ENCODE measurements at regions not wholly inside any gene's neighbourhood (a gene's known extent, or its start where the extent isn't known, plus 50 kb on each side); places are given as distances from the start of the nearest gene placed in this dataset.

GRCh38 chr2:181114021-181114420, 133.6 kb downstream of the UBE2E3 start:
- DNase-seq = no peak

GRCh38 chr2:181116261-181116660, 135.9 kb downstream of the UBE2E3 start:
- no peak for DNase-seq

- peak in 2 of 56 donors; percentile 1 to 3 for DNase-seq
These were observed 137.0 kb downstream of the UBE2E3 start for GRCh38 chr2:181117206-181117925.

- DNase-seq = no peak
These were observed 140.2 kb downstream of the UBE2E3 start for GRCh38 chr2:181120625-181121024.

GRCh38 chr2:181121996-181122395, 141.6 kb downstream of the UBE2E3 start:
- no peak for DNase-seq

- no peak for DNase-seq
These were observed 142.2 kb downstream of the UBE2E3 start for GRCh38 chr2:181122601-181123000.

- DNase-seq = no peak
These were observed 143.4 kb downstream of the UBE2E3 start for GRCh38 chr2:181123798-181124231.

GRCh38 chr2:181124497-181124896, 144.1 kb downstream of the UBE2E3 start:
- DNase-seq = no peak

- DNase-seq = no peak
These were observed 145.0 kb downstream of the UBE2E3 start for GRCh38 chr2:181125359-181125758.

GRCh38 chr2:181126311-181126868, 146.0 kb downstream of the UBE2E3 start:
- no peak for DNase-seq

- no peak for DNase-seq
These were observed 147.8 kb downstream of the UBE2E3 start for GRCh38 chr2:181128199-181128598.

- no peak for DNase-seq
These were observed 149.1 kb downstream of the UBE2E3 start for GRCh38 chr2:181129364-181130056.

GRCh38 chr2:181130686-181131085, 150.3 kb downstream of the UBE2E3 start:
- DNase-seq = no peak

GRCh38 chr2:181131584-181131983, 151.2 kb downstream of the UBE2E3 start:
- DNase-seq = no peak

- DNase-seq = no peak
These were observed 158.4 kb downstream of the UBE2E3 start for GRCh38 chr2:181138816-181139215.

- DNase-seq = no peak
These were observed 159.4 kb downstream of the UBE2E3 start for GRCh38 chr2:181139831-181140230.

- DNase-seq = no peak
These were observed 160.0 kb downstream of the UBE2E3 start for GRCh38 chr2:181140414-181140813.

- DNase-seq = no peak
These were observed 160.5 kb downstream of the UBE2E3 start for GRCh38 chr2:181140928-181141327.

- DNase-seq = no peak
These were observed 161.3 kb downstream of the UBE2E3 start for GRCh38 chr2:181141676-181142075.

GRCh38 chr2:181142514-181142913, 162.1 kb downstream of the UBE2E3 start:
- DNase-seq = no peak

- DNase-seq = no peak
These were observed 163.4 kb downstream of the UBE2E3 start for GRCh38 chr2:181143790-181144300.

GRCh38 chr2:181145645-181146044, 165.2 kb downstream of the UBE2E3 start:
- DNase-seq = no peak

Data from amygdala (tissue), 56 donors.